Prostate gland (tissue), 2 donors: ENCODE measurements at regions not wholly inside any gene's neighbourhood (a gene's known extent, or its start where the extent isn't known, plus 50 kb on each side); places are given as distances from the start of the nearest gene placed in this dataset.

Experiments used
- CTCF ChIP-seq, 4 experiments: fragments of 200-600 bp in 2 of 4; fragments of 450-650 bp in 2 of 4; sonication (generic) in 2 of 4; IDR thresholded peaks; 1 replicate in 3 of 4; 2 replicates in 1 of 4; pipeline ENCODE4 v1.5.1; 2016 to 2019; ENCODE audit warnings: antibody characterized with exemption in 4 of 4, mild to moderate bottlenecking in 2 of 4, moderate library complexity in 2 of 4
- POLR2A ChIP-seq: fragments of 450-650 bp; IDR thresholded peaks from one replicate; pipeline ENCODE4 v1.6.1; 2016; ENCODE audit warnings: antibody characterized with exemption, mild to moderate bottlenecking

- TF ChIP-seq CTCF (IDR thresholded peaks at IDR 0.05), result no peak
- no peak for TF ChIP-seq POLR2A
These were observed 357.8 kb upstream of the CDH20 start for GRCh38 chr18:60975420-60975819.
